ENCODE measurements at regions not wholly inside any gene's neighbourhood (a gene's known extent, or its start where the extent isn't known, plus 50 kb on each side); places are given as distances from the start of the nearest gene placed in this dataset.

- TF ChIP-seq POLR2A (IDR thresholded peaks at IDR 0.05) (no peak), CTCF (IDR thresholded peaks at IDR 0.05) (no peak)
Observed at GRCh38 chr2:67954093-67954748, 108.6 kb downstream of the C1D start.

Measured in adrenal gland (tissue), 5 donors.